ENCODE measurements at regions not wholly inside any gene's neighbourhood (a gene's known extent, or its start where the extent isn't known, plus 50 kb on each side); places are given as distances from the start of the nearest gene placed in this dataset.

DNA sequence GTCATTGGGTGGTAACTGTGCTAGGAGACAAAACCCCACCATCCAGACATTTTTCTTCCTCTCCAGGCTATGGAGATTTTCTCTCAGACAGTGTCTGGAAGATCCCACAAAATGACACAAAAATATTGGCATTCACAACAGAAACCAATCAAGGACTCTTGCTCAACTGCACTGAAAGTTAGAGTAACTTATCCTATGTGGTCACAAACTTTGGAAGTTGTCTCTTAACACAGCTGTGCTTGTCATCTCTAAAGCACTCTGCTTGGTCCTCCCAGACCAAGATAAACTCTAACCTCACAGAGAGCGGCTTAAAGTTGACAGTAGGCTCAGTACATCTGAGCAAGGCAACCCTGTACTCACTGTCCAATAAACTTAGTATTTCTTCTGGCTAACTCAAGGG is 74.9 kb downstream of the AKR1C4 start:
- no peak for DNase-seq
- WGBS (ENCODE audit: low lambda C conversion rate), result 40% methylated on average over 1 of the region's 1 CpG
- TF ChIP-seq RAD21 (IDR thresholded peaks at IDR 0.05; ENCODE audit: low read length), result no peak
- no peak for TF ChIP-seq MEF2A (IDR thresholded peaks at IDR 0.05; ENCODE audit: borderline replicate concordance, low read depth)
- no peak for TF ChIP-seq POLR2AphosphoS5 (IDR thresholded peaks at IDR 0.05; ENCODE audit: low read depth, low read length)
- no peak for TF ChIP-seq FOXM1 (IDR thresholded peaks at IDR 0.05; ENCODE audit: low read depth)
- TF ChIP-seq, protein P1, sequence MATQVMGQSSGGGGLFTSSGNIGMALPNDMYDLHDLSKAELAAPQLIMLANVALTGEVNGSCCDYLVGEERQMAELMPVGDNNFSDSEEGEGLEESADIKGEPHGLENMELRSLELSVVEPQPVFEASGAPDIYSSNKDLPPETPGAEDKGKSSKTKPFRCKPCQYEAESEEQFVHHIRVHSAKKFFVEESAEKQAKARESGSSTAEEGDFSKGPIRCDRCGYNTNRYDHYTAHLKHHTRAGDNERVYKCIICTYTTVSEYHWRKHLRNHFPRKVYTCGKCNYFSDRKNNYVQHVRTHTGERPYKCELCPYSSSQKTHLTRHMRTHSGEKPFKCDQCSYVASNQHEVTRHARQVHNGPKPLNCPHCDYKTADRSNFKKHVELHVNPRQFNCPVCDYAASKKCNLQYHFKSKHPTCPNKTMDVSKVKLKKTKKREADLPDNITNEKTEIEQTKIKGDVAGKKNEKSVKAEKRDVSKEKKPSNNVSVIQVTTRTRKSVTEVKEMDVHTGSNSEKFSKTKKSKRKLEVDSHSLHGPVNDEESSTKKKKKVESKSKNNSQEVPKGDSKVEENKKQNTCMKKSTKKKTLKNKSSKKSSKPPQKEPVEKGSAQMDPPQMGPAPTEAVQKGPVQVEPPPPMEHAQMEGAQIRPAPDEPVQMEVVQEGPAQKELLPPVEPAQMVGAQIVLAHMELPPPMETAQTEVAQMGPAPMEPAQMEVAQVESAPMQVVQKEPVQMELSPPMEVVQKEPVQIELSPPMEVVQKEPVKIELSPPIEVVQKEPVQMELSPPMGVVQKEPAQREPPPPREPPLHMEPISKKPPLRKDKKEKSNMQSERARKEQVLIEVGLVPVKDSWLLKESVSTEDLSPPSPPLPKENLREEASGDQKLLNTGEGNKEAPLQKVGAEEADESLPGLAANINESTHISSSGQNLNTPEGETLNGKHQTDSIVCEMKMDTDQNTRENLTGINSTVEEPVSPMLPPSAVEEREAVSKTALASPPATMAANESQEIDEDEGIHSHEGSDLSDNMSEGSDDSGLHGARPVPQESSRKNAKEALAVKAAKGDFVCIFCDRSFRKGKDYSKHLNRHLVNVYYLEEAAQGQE (IDR thresholded peaks at IDR 0.05; ENCODE audit: low read depth, low read length), result no peak
- no peak for TF ChIP-seq GABPA (IDR thresholded peaks at IDR 0.05; ENCODE audit: low read depth)
- no peak overlapping the region for H3K4me3 ChIP-seq (ENCODE audit: low read depth in 2 of 2, low read length in 1 of 2)
- no peaks in the 10 kb centered on the region for H3K4me1 ChIP-seq (ENCODE audit: control insufficient read depth in 1 of 2, insufficient read depth in 2 of 2, low read depth in 1 of 2, low read length in 1 of 2)
- no peak overlapping the region for H2AFZ ChIP-seq (ENCODE audit: low read depth)
- H3K27ac ChIP-seq (ENCODE audit: low read depth in 2 of 2, low read length in 1 of 2), result no peak overlapping the region
- H3K9ac ChIP-seq, result no peak overlapping the region
- no peaks in the 10 kb centered on the region for H3K27me3 ChIP-seq (ENCODE audit: insufficient read depth)
- no peaks in the 10 kb centered on the region for H3K36me3 ChIP-seq (replicated peaks in 1 of 2; ENCODE audit: control insufficient read depth in 1 of 2, insufficient read depth in 2 of 2, low read length in 1 of 2)
- no peaks in the 10 kb centered on the region for H3K9me2 ChIP-seq
- no peaks in the 10 kb centered on the region for H3K9me3 ChIP-seq
- no peak overlapping the region for H3K4me2 ChIP-seq
- H3F3A ChIP-seq (replicated peaks; ENCODE audit: insufficient read depth), result no peaks in the 10 kb centered on the region
- H3K79me2 ChIP-seq (ENCODE audit: insufficient read depth), result no peaks in the 10 kb centered on the region
- H4K20me1 ChIP-seq (ENCODE audit: insufficient read depth), result no peaks in the 10 kb centered on the region
- ChIA-PET POLR2A (no interaction called here), CTCF (interaction anchor here (1.0 to 1.4 kb wide), 2 partner anchors 12 to 422 kb away, joined by 3 to 8 read pairs; no protein-coding TSS in a partner anchor)

DNA sequence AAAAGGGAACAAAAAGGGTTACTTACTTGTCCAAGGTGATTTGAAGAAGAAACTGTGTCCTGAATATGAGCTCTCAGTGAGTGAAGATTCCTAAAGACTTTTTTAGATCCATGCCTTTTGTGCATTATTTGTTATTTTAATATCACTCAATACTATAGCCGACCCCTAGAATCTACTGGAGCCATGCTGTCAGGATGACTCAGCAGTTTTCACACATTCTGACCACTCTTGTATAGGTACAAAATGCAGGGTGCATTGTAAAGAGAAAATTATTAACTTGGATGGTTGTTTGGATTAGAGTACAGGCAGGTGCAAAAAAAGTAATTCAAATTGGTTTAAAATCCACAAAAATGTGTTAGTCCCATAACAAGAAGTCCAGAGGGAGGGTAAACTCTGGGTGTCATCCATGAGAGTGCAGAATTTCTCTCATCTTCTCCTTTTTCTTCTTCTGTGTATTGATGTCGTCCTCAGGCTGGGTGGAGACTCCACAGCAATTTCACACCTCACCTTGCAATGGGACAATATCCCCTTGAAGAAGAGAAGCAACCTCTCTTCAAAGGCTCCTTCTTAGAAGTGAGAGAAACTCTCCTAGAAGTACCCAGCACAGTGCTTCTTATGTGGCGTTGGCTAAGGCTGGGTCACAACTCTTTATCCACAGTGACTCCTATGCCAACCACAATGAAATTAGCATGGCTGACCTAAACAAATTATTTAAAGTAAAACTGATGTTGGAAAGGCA is 75.6 kb downstream of the AKR1C4 start:
- no peak overlapping the region for H3K27ac ChIP-seq (ENCODE audit: low read depth in 2 of 2, low read length in 1 of 2)
- H4K20me1 ChIP-seq (ENCODE audit: insufficient read depth), result no peaks in the 10 kb centered on the region
- WGBS (ENCODE audit: low lambda C conversion rate), result 15% methylated on average over 3 of the region's 3 CpGs
- TF ChIP-seq TAF1 (IDR thresholded peaks at IDR 0.05; ENCODE audit: borderline replicate concordance, low read depth, low read length), result no peak
- DNase-seq, result no peak
- no peaks in the 10 kb centered on the region for H3K4me1 ChIP-seq (ENCODE audit: control insufficient read depth in 1 of 2, insufficient read depth in 2 of 2, low read depth in 1 of 2, low read length in 1 of 2)
- H3K27me3 ChIP-seq (ENCODE audit: insufficient read depth), result no peaks in the 10 kb centered on the region
- no peaks in the 10 kb centered on the region for H3K79me2 ChIP-seq (ENCODE audit: insufficient read depth)
- ChIA-PET POLR2A (no interaction called here), CTCF (interaction anchor here (1.0 to 1.4 kb wide), 2 partner anchors 11 to 423 kb away, joined by 3 to 8 read pairs; no protein-coding TSS in a partner anchor)
- H3K9ac ChIP-seq, result no peak overlapping the region
- no peaks in the 10 kb centered on the region for H3K9me2 ChIP-seq
- H2AFZ ChIP-seq (ENCODE audit: low read depth), result no peak overlapping the region
- no peaks in the 10 kb centered on the region for H3K36me3 ChIP-seq (replicated peaks in 1 of 2; ENCODE audit: control insufficient read depth in 1 of 2, insufficient read depth in 2 of 2, low read length in 1 of 2)
- H3K4me2 ChIP-seq, result no peak overlapping the region
- no peak overlapping the region for H3K4me3 ChIP-seq (ENCODE audit: low read depth in 2 of 2, low read length in 1 of 2)
- H3K9me3 ChIP-seq, result no peaks in the 10 kb centered on the region
- no peaks in the 10 kb centered on the region for H3F3A ChIP-seq (replicated peaks; ENCODE audit: insufficient read depth)

DNA sequence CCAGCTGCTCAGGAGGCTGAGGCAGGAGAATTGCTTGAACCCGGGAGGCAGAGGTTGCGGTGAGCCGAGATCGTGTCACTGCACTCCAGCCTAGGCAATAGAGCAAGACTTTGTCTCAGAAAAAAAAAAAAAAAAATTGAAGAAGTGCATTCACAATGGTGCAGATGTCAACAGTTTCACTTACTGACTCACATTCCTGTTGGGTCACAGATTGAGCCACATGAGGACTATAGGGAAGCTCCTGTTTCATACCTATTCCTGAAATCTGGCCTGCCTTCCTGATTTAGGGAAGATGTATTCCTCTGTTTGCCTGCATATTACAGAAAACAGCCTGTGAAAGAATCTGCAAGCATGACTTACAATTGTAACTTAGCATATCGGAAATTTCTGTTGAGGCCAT is 78.2 kb downstream of the AKR1C4 start:
- Histone ChIP-seq H3K9me2 (no peaks in the 10 kb centered on the region), H3F3A (replicated peaks; ENCODE audit: insufficient read depth) (no peaks in the 10 kb centered on the region), H3K36me3 (replicated peaks in 1 of 2; ENCODE audit: control insufficient read depth in 1 of 2, insufficient read depth in 2 of 2, low read length in 1 of 2) (no peaks in the 10 kb centered on the region), H3K4me3 (ENCODE audit: low read depth in 2 of 2, low read length in 1 of 2) (no peak overlapping the region), H2AFZ (ENCODE audit: low read depth) (no peak overlapping the region), H3K4me2 (no peak overlapping the region), H3K9ac (no peak overlapping the region), H4K20me1 (ENCODE audit: insufficient read depth) (no peaks in the 10 kb centered on the region), H3K79me2 (ENCODE audit: insufficient read depth) (no peaks in the 10 kb centered on the region), H3K4me1 (ENCODE audit: control insufficient read depth in 1 of 2, insufficient read depth in 2 of 2, low read depth in 1 of 2, low read length in 1 of 2) (no peaks in the 10 kb centered on the region), H3K27ac (ENCODE audit: low read depth in 2 of 2, low read length in 1 of 2) (no peak overlapping the region), H3K9me3 (no peaks in the 10 kb centered on the region), H3K27me3 (ENCODE audit: insufficient read depth) (no peaks in the 10 kb centered on the region; the same call in 1 of the 2 replicates)
- ChIA-PET CTCF (no interaction called here), POLR2A (no interaction called here)
- DNase-seq, result no peak
- WGBS (ENCODE audit: low lambda C conversion rate), result 44% methylated on average over 5 of the region's 5 CpGs
- TF ChIP-seq MXI1 (IDR thresholded peaks at IDR 0.05; ENCODE audit: low read depth, low read length) (no peak), TCF12 (IDR thresholded peaks at IDR 0.05) (no peak), GABPA (IDR thresholded peaks at IDR 0.05; ENCODE audit: low read depth) (no peak), POLR2AphosphoS5 (IDR thresholded peaks at IDR 0.05; ENCODE audit: low read depth, low read length) (no peak), NFIC (IDR thresholded peaks at IDR 0.05; ENCODE audit: borderline replicate concordance) (no peak), RAD21 (IDR thresholded peaks at IDR 0.05; ENCODE audit: low read length) (no peak), RFX5 (IDR thresholded peaks at IDR 0.05; ENCODE audit: low read length) (no peak), RCOR1 (IDR thresholded peaks at IDR 0.05; ENCODE audit: low read length) (no peak), ELF1 (IDR thresholded peaks at IDR 0.05) (no peak), TAF1 (IDR thresholded peaks at IDR 0.05; ENCODE audit: borderline replicate concordance, low read depth, low read length) (no peak), GATA2 (CRISPR knock-in tag; IDR thresholded peaks at IDR 0.05) (no peak)
- TF ChIP-seq, protein P2, sequence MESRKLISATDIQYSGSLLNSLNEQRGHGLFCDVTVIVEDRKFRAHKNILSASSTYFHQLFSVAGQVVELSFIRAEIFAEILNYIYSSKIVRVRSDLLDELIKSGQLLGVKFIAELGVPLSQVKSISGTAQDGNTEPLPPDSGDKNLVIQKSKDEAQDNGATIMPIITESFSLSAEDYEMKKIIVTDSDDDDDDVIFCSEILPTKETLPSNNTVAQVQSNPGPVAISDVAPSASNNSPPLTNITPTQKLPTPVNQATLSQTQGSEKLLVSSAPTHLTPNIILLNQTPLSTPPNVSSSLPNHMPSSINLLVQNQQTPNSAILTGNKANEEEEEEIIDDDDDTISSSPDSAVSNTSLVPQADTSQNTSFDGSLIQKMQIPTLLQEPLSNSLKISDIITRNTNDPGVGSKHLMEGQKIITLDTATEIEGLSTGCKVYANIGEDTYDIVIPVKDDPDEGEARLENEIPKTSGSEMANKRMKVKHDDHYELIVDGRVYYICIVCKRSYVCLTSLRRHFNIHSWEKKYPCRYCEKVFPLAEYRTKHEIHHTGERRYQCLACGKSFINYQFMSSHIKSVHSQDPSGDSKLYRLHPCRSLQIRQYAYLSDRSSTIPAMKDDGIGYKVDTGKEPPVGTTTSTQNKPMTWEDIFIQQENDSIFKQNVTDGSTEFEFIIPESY (IDR thresholded peaks at IDR 0.05; ENCODE audit: borderline replicate concordance, low read depth), result no peak
- TF ChIP-seq, protein P3, sequence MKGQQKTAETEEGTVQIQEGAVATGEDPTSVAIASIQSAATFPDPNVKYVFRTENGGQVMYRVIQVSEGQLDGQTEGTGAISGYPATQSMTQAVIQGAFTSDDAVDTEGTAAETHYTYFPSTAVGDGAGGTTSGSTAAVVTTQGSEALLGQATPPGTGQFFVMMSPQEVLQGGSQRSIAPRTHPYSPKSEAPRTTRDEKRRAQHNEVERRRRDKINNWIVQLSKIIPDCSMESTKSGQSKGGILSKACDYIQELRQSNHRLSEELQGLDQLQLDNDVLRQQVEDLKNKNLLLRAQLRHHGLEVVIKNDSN (IDR thresholded peaks at IDR 0.05; ENCODE audit: borderline replicate concordance, low read depth), result no peak

Measured in SK-N-SH (cell line).